Gastrocnemius medialis (tissue), 4 donors: ENCODE measurements at regions not wholly inside any gene's neighbourhood (a gene's known extent, or its start where the extent isn't known, plus 50 kb on each side); places are given as distances from the start of the nearest gene placed in this dataset.

Source experiments
- POLR2A ChIP-seq, 2 donors: fragments of 450-650 bp; IDR thresholded peaks; one replicate each; pipeline ENCODE4 v1.6.1; 2017; ENCODE audit warnings: antibody characterized with exemption in 2 of 2, mild to moderate bottlenecking in 2 of 2, moderate library complexity in 2 of 2
- TF ChIP-seq, protein P1 (sequence below), 5 experiments: fragments of 450-650 bp in 3 of 5; fragments of 200-600 bp in 2 of 5; sonication (generic) in 2 of 5; IDR thresholded peaks in 4 of 5; conservative IDR thresholded peaks in 1 of 5; 1 replicate in 4 of 5; 2 replicates in 1 of 5; pipeline ENCODE4 v1.5.1; 2016 to 2019; ENCODE audit warnings: antibody characterized with exemption in 5 of 5, mild to moderate bottlenecking in 3 of 5, moderate library complexity in 3 of 5

DNA sequence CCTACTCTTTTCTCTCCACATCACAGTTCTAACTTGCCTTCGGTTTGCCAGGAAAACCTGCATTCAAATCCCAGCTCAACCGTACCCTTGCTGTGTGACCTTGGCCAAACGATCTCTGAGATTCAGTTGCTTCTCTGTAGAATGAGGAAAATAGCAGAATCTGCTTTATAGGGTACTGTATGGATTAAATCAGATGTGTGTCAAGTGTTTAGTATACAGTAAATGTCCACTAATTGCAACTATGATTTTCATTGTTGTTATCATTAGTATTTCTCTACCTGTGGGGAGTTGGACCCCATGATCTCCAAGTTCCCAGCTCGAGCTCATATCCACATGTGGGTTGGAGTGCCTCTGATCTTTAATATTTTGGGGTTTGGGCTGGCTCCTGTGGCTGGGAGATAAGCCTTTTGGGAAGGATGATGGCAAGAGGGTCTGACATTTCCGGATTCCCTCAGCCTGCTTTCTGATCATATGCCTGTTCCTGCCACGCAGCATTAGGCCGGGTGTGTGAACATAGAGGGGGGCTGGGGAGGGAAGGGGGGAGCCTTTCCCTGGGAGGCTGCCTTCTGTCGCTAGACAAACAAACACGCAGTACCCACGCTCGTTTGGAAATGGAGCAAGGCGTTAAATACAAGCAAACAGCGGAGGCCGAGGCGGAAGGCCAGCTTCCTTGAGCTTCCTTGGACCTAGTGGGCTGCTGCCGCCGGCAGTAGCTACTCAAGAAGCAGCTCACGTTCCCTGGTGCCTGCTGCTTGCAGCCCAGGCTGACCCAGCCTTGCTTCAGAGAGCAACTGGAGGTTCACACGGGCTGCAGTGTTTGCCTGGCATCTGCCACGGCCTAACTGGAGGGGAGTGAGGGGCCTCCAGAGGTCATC is 213.5 kb upstream of the LHX5 start:
- TF ChIP-seq POLR2A (IDR thresholded peaks at IDR 0.05): no peak
- TF ChIP-seq, protein P1, sequence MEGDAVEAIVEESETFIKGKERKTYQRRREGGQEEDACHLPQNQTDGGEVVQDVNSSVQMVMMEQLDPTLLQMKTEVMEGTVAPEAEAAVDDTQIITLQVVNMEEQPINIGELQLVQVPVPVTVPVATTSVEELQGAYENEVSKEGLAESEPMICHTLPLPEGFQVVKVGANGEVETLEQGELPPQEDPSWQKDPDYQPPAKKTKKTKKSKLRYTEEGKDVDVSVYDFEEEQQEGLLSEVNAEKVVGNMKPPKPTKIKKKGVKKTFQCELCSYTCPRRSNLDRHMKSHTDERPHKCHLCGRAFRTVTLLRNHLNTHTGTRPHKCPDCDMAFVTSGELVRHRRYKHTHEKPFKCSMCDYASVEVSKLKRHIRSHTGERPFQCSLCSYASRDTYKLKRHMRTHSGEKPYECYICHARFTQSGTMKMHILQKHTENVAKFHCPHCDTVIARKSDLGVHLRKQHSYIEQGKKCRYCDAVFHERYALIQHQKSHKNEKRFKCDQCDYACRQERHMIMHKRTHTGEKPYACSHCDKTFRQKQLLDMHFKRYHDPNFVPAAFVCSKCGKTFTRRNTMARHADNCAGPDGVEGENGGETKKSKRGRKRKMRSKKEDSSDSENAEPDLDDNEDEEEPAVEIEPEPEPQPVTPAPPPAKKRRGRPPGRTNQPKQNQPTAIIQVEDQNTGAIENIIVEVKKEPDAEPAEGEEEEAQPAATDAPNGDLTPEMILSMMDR (IDR thresholded peaks at IDR 0.05 in 4 of 5, conservative IDR thresholded peaks at IDR 0.05 in 1 of 5): no peak
